HG03175 (cell line): ENCODE measurements at regions not wholly inside any gene's neighbourhood (a gene's known extent, or its start where the extent isn't known, plus 50 kb on each side); places are given as distances from the start of the nearest gene placed in this dataset.

Experiments used
- ATAC-seq: cut with Tn5 transposase; IDR thresholded peaks from one replicate; pipeline ENCODE4 v1.9.1; 2021; ENCODE audit warnings: mild to moderate bottlenecking, moderate library complexity; ENCODE audit not compliant: unreplicated experiment

- ATAC-seq: no peak
Observed at GRCh38 chr6:45714006-45714730, 301.5 kb downstream of the CLIC5 start.
